ENCODE measurements at regions not wholly inside any gene's neighbourhood (a gene's known extent, or its start where the extent isn't known, plus 50 kb on each side); places are given as distances from the start of the nearest gene placed in this dataset.

- Histone ChIP-seq H3K9ac (ENCODE audit: insufficient read depth, low read length) (no peak overlapping the region), H3K4me1 (ENCODE audit: control insufficient read depth, extremely low read depth, insufficient read depth, low read length) (no peaks in the 10 kb centered on the region), H2AFZ (ENCODE audit: low read length) (no peak overlapping the region), H3K4me3 (replicated peaks in 1 of 4; ENCODE audit: control extremely low read depth in 1 of 4, insufficient read depth in 1 of 4, low read depth in 3 of 4, low read length in 4 of 4) (no peak overlapping the region), H3K27ac (ENCODE audit: insufficient read depth, low read length) (no peak overlapping the region), H3K4me2 (ENCODE audit: extremely low read depth, insufficient read depth, low read length) (no peak overlapping the region), H4K20me1 (ENCODE audit: control insufficient read depth, extremely low read depth, insufficient read depth, low read length) (no peaks in the 10 kb centered on the region), H3K79me2 (ENCODE audit: control insufficient read depth, insufficient read depth, low read length) (no peaks in the 10 kb centered on the region), H3K9me3 (ENCODE audit: control insufficient read depth, insufficient read depth, low read depth, low read length) (no peaks in the 10 kb centered on the region), H3K27me3 (ENCODE audit: control insufficient read depth, insufficient read depth, low read length) (no peaks in the 10 kb centered on the region), H3K36me3 (ENCODE audit: control insufficient read depth, insufficient read depth, low read length) (no peaks in the 10 kb centered on the region)
- DNase-seq (ENCODE audit: low read depth in 2 of 2), result no peak
- no peak for TF ChIP-seq EZH2 (IDR thresholded peaks at IDR 0.05; ENCODE audit: low read length, missing control alignments)
- TF ChIP-seq CTCF (conservative IDR thresholded peaks at IDR 0.05 in 1 of 2, IDR thresholded peaks at IDR 0.05 in 1 of 2; ENCODE audit: low read depth in 1 of 2, low read length in 2 of 2), result no peak
Observed at GRCh38 chr3:36013425-36013824, 366.9 kb upstream of the STAC start.

- Histone ChIP-seq H3K9me3 (ENCODE audit: control insufficient read depth, insufficient read depth, low read depth, low read length) (no peaks in the 10 kb centered on the region), H3K27me3 (ENCODE audit: control insufficient read depth, insufficient read depth, low read length) (no peaks in the 10 kb centered on the region), H3K4me2 (ENCODE audit: extremely low read depth, insufficient read depth, low read length) (no peak overlapping the region), H4K20me1 (ENCODE audit: control insufficient read depth, extremely low read depth, insufficient read depth, low read length) (no peaks in the 10 kb centered on the region), H3K4me1 (ENCODE audit: control insufficient read depth, extremely low read depth, insufficient read depth, low read length) (no peaks in the 10 kb centered on the region), H3K27ac (ENCODE audit: insufficient read depth, low read length) (no peak overlapping the region), H3K79me2 (ENCODE audit: control insufficient read depth, insufficient read depth, low read length) (no peaks in the 10 kb centered on the region), H3K4me3 (replicated peaks in 1 of 4; ENCODE audit: control extremely low read depth in 1 of 4, insufficient read depth in 1 of 4, low read depth in 3 of 4, low read length in 4 of 4) (no peak overlapping the region), H3K36me3 (ENCODE audit: control insufficient read depth, insufficient read depth, low read length) (no peaks in the 10 kb centered on the region), H3K9ac (ENCODE audit: insufficient read depth, low read length) (no peak overlapping the region), H2AFZ (ENCODE audit: low read length) (no peak overlapping the region)
- no peak for DNase-seq (ENCODE audit: low read depth in 2 of 2)
- TF ChIP-seq CTCF (conservative IDR thresholded peaks at IDR 0.05 in 1 of 2, IDR thresholded peaks at IDR 0.05 in 1 of 2; ENCODE audit: low read depth in 1 of 2, low read length in 2 of 2) (no peak), EZH2 (IDR thresholded peaks at IDR 0.05; ENCODE audit: low read length, missing control alignments) (no peak)
Observed at GRCh38 chr3:36025232-36025631, 355.1 kb upstream of the STAC start.

GRCh38 chr3:36032180-36033047 lies 347.9 kb upstream of the STAC start:
- Histone ChIP-seq H3K9me3 (ENCODE audit: control insufficient read depth, insufficient read depth, low read depth, low read length) (no peaks in the 10 kb centered on the region), H3K4me2 (ENCODE audit: extremely low read depth, insufficient read depth, low read length) (no peak overlapping the region), H3K27me3 (ENCODE audit: control insufficient read depth, insufficient read depth, low read length) (no peaks in the 10 kb centered on the region), H2AFZ (ENCODE audit: low read length) (no peak overlapping the region), H3K9ac (ENCODE audit: insufficient read depth, low read length) (no peak overlapping the region), H3K36me3 (ENCODE audit: control insufficient read depth, insufficient read depth, low read length) (no peaks in the 10 kb centered on the region), H3K4me1 (ENCODE audit: control insufficient read depth, extremely low read depth, insufficient read depth, low read length) (no peaks in the 10 kb centered on the region), H3K4me3 (replicated peaks in 1 of 4; ENCODE audit: control extremely low read depth in 1 of 4, insufficient read depth in 1 of 4, low read depth in 3 of 4, low read length in 4 of 4) (no peak overlapping the region), H3K79me2 (ENCODE audit: control insufficient read depth, insufficient read depth, low read length) (no peaks in the 10 kb centered on the region), H4K20me1 (ENCODE audit: control insufficient read depth, extremely low read depth, insufficient read depth, low read length) (no peaks in the 10 kb centered on the region), H3K27ac (ENCODE audit: insufficient read depth, low read length) (no peak overlapping the region)
- DNase-seq (ENCODE audit: low read depth in 2 of 2), result no peak
- TF ChIP-seq EZH2 (IDR thresholded peaks at IDR 0.05; ENCODE audit: low read length, missing control alignments), result no peak
